ENCODE measurements at regions not wholly inside any gene's neighbourhood (a gene's known extent, or its start where the extent isn't known, plus 50 kb on each side); places are given as distances from the start of the nearest gene placed in this dataset.

GRCh38 chr1:55718758-55719671 is 503.9 kb upstream of the USP24 start:
- peak overlapping the region; percentile 92 for H3K27ac ChIP-seq
- CTCF ChIA-PET = interaction anchor here (0.9 to 1.0 kb wide), 3 partner anchors 8 to 617 kb away, joined by 3 to 4 read pairs (median 3); no protein-coding TSS in a partner anchor
- peak; percentile 85 to 99 for DNase-seq

GRCh38 chr1:55717111-55717510 is 501.9 kb upstream of the USP24 start:
- ChIA-PET CTCF (no interaction called here), POLR2A (ENCODE audit: unreplicated experiment) (interaction anchor here (0.6 kb wide), 1 partner anchor 287 kb away, joined by 5 read pairs; no protein-coding TSS in a partner anchor)
- Histone ChIP-seq H3K36me3 (ENCODE audit: low read depth) (no peaks in the 10 kb centered on the region), H3K27me3 (ENCODE audit: insufficient read depth, low read depth) (no peaks in the 10 kb centered on the region), H3K4me2 (no peak overlapping the region), H3K4me1 (replicated peaks; ENCODE audit: insufficient read depth) (peaks cover 40% of the 10 kb centered on the region), H3F3A (ENCODE audit: insufficient read depth, low read depth) (peaks cover 25% of the 10 kb centered on the region), H3K27ac (peak overlapping the region; percentile 92; the same call in 1 of the 2 replicates), H2AFZ (no peak overlapping the region), H3K9me2 (ENCODE audit: insufficient read depth) (no peaks in the 10 kb centered on the region), H3K79me2 (ENCODE audit: low read depth) (no peaks in the 10 kb centered on the region), H3K9me3 (ENCODE audit: insufficient read depth, low read depth) (no peaks in the 10 kb centered on the region), H4K20me1 (ENCODE audit: insufficient read depth) (no peaks in the 10 kb centered on the region), H3K4me3 (no peak overlapping the region)
- intact Hi-C loops (cut with micrococcal nuclease; ENCODE audit: unreplicated experiment) = loop anchor here (5.0 to 10.0 kb wide), 3 partner anchors 210 to 432 kb away; no protein-coding TSS in a partner anchor
- no peak for DNase-seq
- no TSS peak for BruUV-seq (replicated peaks)
- TF ChIP-seq, protein P1, sequence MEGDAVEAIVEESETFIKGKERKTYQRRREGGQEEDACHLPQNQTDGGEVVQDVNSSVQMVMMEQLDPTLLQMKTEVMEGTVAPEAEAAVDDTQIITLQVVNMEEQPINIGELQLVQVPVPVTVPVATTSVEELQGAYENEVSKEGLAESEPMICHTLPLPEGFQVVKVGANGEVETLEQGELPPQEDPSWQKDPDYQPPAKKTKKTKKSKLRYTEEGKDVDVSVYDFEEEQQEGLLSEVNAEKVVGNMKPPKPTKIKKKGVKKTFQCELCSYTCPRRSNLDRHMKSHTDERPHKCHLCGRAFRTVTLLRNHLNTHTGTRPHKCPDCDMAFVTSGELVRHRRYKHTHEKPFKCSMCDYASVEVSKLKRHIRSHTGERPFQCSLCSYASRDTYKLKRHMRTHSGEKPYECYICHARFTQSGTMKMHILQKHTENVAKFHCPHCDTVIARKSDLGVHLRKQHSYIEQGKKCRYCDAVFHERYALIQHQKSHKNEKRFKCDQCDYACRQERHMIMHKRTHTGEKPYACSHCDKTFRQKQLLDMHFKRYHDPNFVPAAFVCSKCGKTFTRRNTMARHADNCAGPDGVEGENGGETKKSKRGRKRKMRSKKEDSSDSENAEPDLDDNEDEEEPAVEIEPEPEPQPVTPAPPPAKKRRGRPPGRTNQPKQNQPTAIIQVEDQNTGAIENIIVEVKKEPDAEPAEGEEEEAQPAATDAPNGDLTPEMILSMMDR (conservative IDR thresholded peaks at IDR 0.05) = no peak
- TF ChIP-seq EZH2 (IDR thresholded peaks at IDR 0.05; ENCODE audit: low read depth) = no peak

More at GRCh38 chr1:55718758-55719671, 503.9 kb upstream of the USP24 start:
- 0 out of 2 replicates have a peak overlapping the region, but pooled peaks have one; percentile 48 for H2AFZ ChIP-seq
- H4K20me1 ChIP-seq (ENCODE audit: insufficient read depth) = no peaks in the 10 kb centered on the region
- H3K36me3 ChIP-seq (ENCODE audit: low read depth) = no peaks in the 10 kb centered on the region
- H3K27me3 ChIP-seq (ENCODE audit: insufficient read depth, low read depth) = no peaks in the 10 kb centered on the region
- TSS peak; percentile 83 for BruUV-seq (replicated peaks)
- H3K9me2 ChIP-seq (ENCODE audit: insufficient read depth) = no peaks in the 10 kb centered on the region
- POLR2A ChIA-PET (ENCODE audit: unreplicated experiment) = interaction anchor here (0.6 to 1.5 kb wide), 4 partner anchors 25 to 758 kb away, joined by 5 to 11 read pairs (median 6); no protein-coding TSS in a partner anchor
- no peaks in the 10 kb centered on the region for H3K9me3 ChIP-seq (ENCODE audit: insufficient read depth, low read depth)
- H3K4me1 ChIP-seq (replicated peaks; ENCODE audit: insufficient read depth) = peaks cover 40% of the 10 kb centered on the region
- intact Hi-C loops (cut with micrococcal nuclease; ENCODE audit: unreplicated experiment) = loop anchor here (1.0 to 10.0 kb wide), 9 partner anchors 8 to 858 kb away; no protein-coding TSS in a partner anchor
- H3K4me3 ChIP-seq = no peak overlapping the region
- no peak for TF ChIP-seq EZH2 (IDR thresholded peaks at IDR 0.05; ENCODE audit: low read depth)
- TF ChIP-seq, protein P1 (conservative IDR thresholded peaks at IDR 0.05) = no peak
- peak overlapping the region; percentile 58 for H3K4me2 ChIP-seq
- H3F3A ChIP-seq (ENCODE audit: insufficient read depth, low read depth) = peaks cover 25% of the 10 kb centered on the region
- H3K79me2 ChIP-seq (ENCODE audit: low read depth) = no peaks in the 10 kb centered on the region

- peaks cover 25% of the 10 kb centered on the region for H3F3A ChIP-seq (ENCODE audit: insufficient read depth, low read depth)
- ChIA-PET CTCF (no interaction called here), POLR2A (ENCODE audit: unreplicated experiment) (interaction anchor here (0.6 kb wide), 1 partner anchor 286 kb away, joined by 5 read pairs; no protein-coding TSS in a partner anchor)
- H4K20me1 ChIP-seq (ENCODE audit: insufficient read depth) = no peaks in the 10 kb centered on the region
- no peak overlapping the region for H2AFZ ChIP-seq
- intact Hi-C loops (cut with micrococcal nuclease; ENCODE audit: unreplicated experiment) = loop anchor here (5.0 to 10.0 kb wide), 3 partner anchors 209 to 432 kb away; no protein-coding TSS in a partner anchor
- H3K27me3 ChIP-seq (ENCODE audit: insufficient read depth, low read depth) = no peaks in the 10 kb centered on the region
- H3K9me2 ChIP-seq (ENCODE audit: insufficient read depth) = no peaks in the 10 kb centered on the region
- no peak for TF ChIP-seq EZH2 (IDR thresholded peaks at IDR 0.05; ENCODE audit: low read depth)
- TF ChIP-seq, protein P1 (conservative IDR thresholded peaks at IDR 0.05) = no peak
- H3K36me3 ChIP-seq (ENCODE audit: low read depth) = no peaks in the 10 kb centered on the region
- DNase-seq = no peak
- no TSS peak for BruUV-seq (replicated peaks)
- no peak overlapping the region for H3K4me3 ChIP-seq
- no peak overlapping the region for H3K27ac ChIP-seq
- H3K4me1 ChIP-seq (replicated peaks; ENCODE audit: insufficient read depth) = peaks cover 40% of the 10 kb centered on the region
- no peaks in the 10 kb centered on the region for H3K79me2 ChIP-seq (ENCODE audit: low read depth)
- no peak overlapping the region for H3K4me2 ChIP-seq
- H3K9me3 ChIP-seq (ENCODE audit: insufficient read depth, low read depth) = no peaks in the 10 kb centered on the region
Observed at GRCh38 chr1:55716610-55717009, 501.4 kb upstream of the USP24 start.
